ENCODE measurements at regions not wholly inside any gene's neighbourhood (a gene's known extent, or its start where the extent isn't known, plus 50 kb on each side); places are given as distances from the start of the nearest gene placed in this dataset.
A peak's percentile ranks its signal among the peaks of the same experiment; 100 is the strongest.

GRCh38 chr2:163834221-163834620 lies 98.4 kb upstream of the FIGN start:
- Histone ChIP-seq H3K9ac (replicated peaks; ENCODE audit: extremely low read depth, insufficient read depth, low read length) (no peak overlapping the region), H3K27ac (ENCODE audit: insufficient read depth, low read depth, low read length) (no peak overlapping the region), H3K4me1 (ENCODE audit: control insufficient read depth, extremely low read depth, insufficient read depth, low read length) (no peaks in the 10 kb centered on the region), H3K4me3 (replicated peaks in 1 of 3; ENCODE audit: insufficient read depth in 1 of 3, low read depth in 1 of 3, low read length in 3 of 3) (no peak overlapping the region), H3K27me3 (ENCODE audit: control insufficient read depth in 2 of 2, insufficient read depth in 2 of 2, low read length in 2 of 2) (no peaks in the 10 kb centered on the region), H4K20me1 (replicated peaks; ENCODE audit: control insufficient read depth, extremely low read depth, insufficient read depth, low read length) (no peaks in the 10 kb centered on the region), H3K36me3 (ENCODE audit: control insufficient read depth in 2 of 2, extremely low read depth in 1 of 2, insufficient read depth in 2 of 2, low read length in 2 of 2) (no peaks in the 10 kb centered on the region), H3K79me2 (ENCODE audit: control insufficient read depth, insufficient read depth, low read length) (no peaks in the 10 kb centered on the region), H3K4me2 (ENCODE audit: insufficient read depth, low read length) (no peak overlapping the region), H3K9me1 (replicated peaks; ENCODE audit: control insufficient read depth, extremely low read depth, insufficient read depth, low read length) (no peaks in the 10 kb centered on the region), H3K9me3 (replicated peaks; ENCODE audit: control insufficient read depth, insufficient read depth, low read length) (no peaks in the 10 kb centered on the region), H2AFZ (ENCODE audit: low read depth, low read length) (no peak overlapping the region)
- no peak for DNase-seq (ENCODE audit: low read depth, low spot score)
- FAIRE-seq: peak; percentile 33
- TF ChIP-seq, protein P1, sequence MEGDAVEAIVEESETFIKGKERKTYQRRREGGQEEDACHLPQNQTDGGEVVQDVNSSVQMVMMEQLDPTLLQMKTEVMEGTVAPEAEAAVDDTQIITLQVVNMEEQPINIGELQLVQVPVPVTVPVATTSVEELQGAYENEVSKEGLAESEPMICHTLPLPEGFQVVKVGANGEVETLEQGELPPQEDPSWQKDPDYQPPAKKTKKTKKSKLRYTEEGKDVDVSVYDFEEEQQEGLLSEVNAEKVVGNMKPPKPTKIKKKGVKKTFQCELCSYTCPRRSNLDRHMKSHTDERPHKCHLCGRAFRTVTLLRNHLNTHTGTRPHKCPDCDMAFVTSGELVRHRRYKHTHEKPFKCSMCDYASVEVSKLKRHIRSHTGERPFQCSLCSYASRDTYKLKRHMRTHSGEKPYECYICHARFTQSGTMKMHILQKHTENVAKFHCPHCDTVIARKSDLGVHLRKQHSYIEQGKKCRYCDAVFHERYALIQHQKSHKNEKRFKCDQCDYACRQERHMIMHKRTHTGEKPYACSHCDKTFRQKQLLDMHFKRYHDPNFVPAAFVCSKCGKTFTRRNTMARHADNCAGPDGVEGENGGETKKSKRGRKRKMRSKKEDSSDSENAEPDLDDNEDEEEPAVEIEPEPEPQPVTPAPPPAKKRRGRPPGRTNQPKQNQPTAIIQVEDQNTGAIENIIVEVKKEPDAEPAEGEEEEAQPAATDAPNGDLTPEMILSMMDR (IDR thresholded peaks at IDR 0.05; ENCODE audit: extremely low read depth in 1 of 2, insufficient read depth in 1 of 2, low read depth in 1 of 2, low read length in 2 of 2): no peak
- no peak for TF ChIP-seq POLR2A (IDR thresholded peaks at IDR 0.05; ENCODE audit: low read depth, low read length)
- no peak for TF ChIP-seq JUN (IDR thresholded peaks at IDR 0.05; ENCODE audit: borderline replicate concordance, insufficient read depth, insufficient read length, low read depth)
- no peak for TF ChIP-seq EZH2 (IDR thresholded peaks at IDR 0.05; ENCODE audit: borderline replicate concordance, low read depth, low read length, severe bottlenecking)
- TF ChIP-seq MYC (IDR thresholded peaks at IDR 0.05; ENCODE audit: low read depth, low read length): no peak
- no peak for TF ChIP-seq FOS (IDR thresholded peaks at IDR 0.05; ENCODE audit: borderline replicate concordance, insufficient read depth, low read length)
- TF ChIP-seq GATA2 (IDR thresholded peaks at IDR 0.05; ENCODE audit: insufficient read depth, insufficient read length, low read depth, low read length): no peak
- dilution Hi-C loops (cut with MboI; ENCODE audit: extremely low pct_ligation_motif_present, low sequenced_read_pairs): no loop called here
- POLR2A ChIA-PET: no interaction called here
- intact Hi-C loops (cut with micrococcal nuclease): no loop called here
- no TSS peak for BruUV-seq (replicated peaks)
- CTCF ChIA-PET: interaction anchor here (0.8 to 1.2 kb wide), 4 partner anchors 10 to 52 kb away, joined by 3 to 6 read pairs (median 3); no protein-coding TSS in a partner anchor

All from endothelial cell of umbilical vein (primary cell).